ENCODE measurements at regions not wholly inside any gene's neighbourhood (a gene's known extent, or its start where the extent isn't known, plus 50 kb on each side); places are given as distances from the start of the nearest gene placed in this dataset.

DNA sequence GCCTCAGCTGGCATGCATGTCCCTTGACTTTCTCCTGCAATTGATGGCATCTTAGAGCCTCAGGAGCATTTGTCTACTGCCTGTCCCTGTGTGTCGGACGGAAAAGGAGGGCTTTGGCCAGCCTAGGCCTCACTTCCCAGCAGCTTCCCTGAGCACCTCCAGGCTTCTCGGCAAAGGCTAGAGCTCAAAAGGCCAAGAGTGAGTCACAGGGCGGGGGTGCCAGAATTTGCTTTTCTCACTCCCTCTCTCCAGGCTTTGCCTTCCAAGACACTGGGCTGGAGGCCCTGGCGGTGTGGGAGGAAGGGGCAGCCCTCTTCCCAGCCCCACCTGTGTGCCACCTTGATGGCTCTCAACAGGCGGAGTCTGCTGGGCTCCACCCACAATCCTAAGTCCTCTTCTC lies 107.3 kb upstream of the MAF start:
- Histone ChIP-seq H3K79me2 (ENCODE audit: insufficient read depth, low read length) (no peaks in the 10 kb centered on the region), H3K36me3 (ENCODE audit: low read length) (no peaks in the 10 kb centered on the region), H3F3A (ENCODE audit: insufficient read depth) (no peaks in the 10 kb centered on the region), H3K4me3 (ENCODE audit: insufficient read depth, low read length, poor library complexity, severe bottlenecking) (no peak overlapping the region), H2AFZ (ENCODE audit: low read depth, low read length, severe bottlenecking) (no peak overlapping the region), H3K9me3 (ENCODE audit: insufficient read depth, low read length) (no peaks in the 10 kb centered on the region), H3K9ac (ENCODE audit: low read length) (no peak overlapping the region), H3K27ac (ENCODE audit: low read depth, low read length) (no peak overlapping the region), H3K4me2 (ENCODE audit: low read depth, low read length, poor library complexity, severe bottlenecking) (no peak overlapping the region), H3K9me2 (replicated peaks; ENCODE audit: insufficient read depth, low read length) (no peaks in the 10 kb centered on the region), H4K20me1 (ENCODE audit: low read depth, low read length) (no peaks in the 10 kb centered on the region), H3K27me3 (ENCODE audit: low read length) (no peaks in the 10 kb centered on the region)
- no peak for TF ChIP-seq EZH2phosphoT487 (conservative IDR thresholded peaks at IDR 0.05; ENCODE audit: low read length)
- TF ChIP-seq, protein P1, sequence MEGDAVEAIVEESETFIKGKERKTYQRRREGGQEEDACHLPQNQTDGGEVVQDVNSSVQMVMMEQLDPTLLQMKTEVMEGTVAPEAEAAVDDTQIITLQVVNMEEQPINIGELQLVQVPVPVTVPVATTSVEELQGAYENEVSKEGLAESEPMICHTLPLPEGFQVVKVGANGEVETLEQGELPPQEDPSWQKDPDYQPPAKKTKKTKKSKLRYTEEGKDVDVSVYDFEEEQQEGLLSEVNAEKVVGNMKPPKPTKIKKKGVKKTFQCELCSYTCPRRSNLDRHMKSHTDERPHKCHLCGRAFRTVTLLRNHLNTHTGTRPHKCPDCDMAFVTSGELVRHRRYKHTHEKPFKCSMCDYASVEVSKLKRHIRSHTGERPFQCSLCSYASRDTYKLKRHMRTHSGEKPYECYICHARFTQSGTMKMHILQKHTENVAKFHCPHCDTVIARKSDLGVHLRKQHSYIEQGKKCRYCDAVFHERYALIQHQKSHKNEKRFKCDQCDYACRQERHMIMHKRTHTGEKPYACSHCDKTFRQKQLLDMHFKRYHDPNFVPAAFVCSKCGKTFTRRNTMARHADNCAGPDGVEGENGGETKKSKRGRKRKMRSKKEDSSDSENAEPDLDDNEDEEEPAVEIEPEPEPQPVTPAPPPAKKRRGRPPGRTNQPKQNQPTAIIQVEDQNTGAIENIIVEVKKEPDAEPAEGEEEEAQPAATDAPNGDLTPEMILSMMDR (IDR thresholded peaks at IDR 0.05; ENCODE audit: insufficient read depth, low read length, poor library complexity, severe bottlenecking), result no peak

DNA sequence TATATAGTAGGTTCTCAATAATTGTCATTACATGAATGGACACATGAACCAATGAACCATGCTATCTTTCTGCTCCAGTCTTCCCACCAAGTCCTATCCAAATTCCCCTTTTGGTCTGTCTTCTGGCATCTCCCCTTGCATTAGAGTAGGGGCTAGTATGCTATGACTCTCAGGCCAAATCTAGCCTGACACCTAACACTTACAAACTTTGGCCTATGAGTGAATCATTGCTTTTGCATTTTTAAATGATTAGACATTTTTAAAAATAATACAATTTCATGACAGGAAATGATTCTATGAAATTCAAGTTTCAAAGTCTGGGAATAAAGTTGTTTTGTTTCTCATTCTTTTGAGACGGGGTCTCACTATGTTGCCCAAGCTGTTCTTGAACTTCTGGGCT lies 102.5 kb upstream of the MAF start:
- Histone ChIP-seq H2AFZ (ENCODE audit: low read depth, low read length, severe bottlenecking) (no peak overlapping the region), H3K9me2 (replicated peaks; ENCODE audit: insufficient read depth, low read length) (no peaks in the 10 kb centered on the region), H3F3A (ENCODE audit: insufficient read depth) (no peaks in the 10 kb centered on the region), H3K27ac (ENCODE audit: low read depth, low read length) (no peak overlapping the region), H3K9ac (ENCODE audit: low read length) (no peak overlapping the region), H3K36me3 (ENCODE audit: low read length) (no peaks in the 10 kb centered on the region), H3K4me2 (ENCODE audit: low read depth, low read length, poor library complexity, severe bottlenecking) (no peak overlapping the region), H3K9me3 (ENCODE audit: insufficient read depth, low read length) (no peaks in the 10 kb centered on the region), H3K79me2 (ENCODE audit: insufficient read depth, low read length) (no peaks in the 10 kb centered on the region), H3K4me3 (ENCODE audit: insufficient read depth, low read length, poor library complexity, severe bottlenecking) (no peak overlapping the region), H3K27me3 (ENCODE audit: low read length) (no peaks in the 10 kb centered on the region), H4K20me1 (ENCODE audit: low read depth, low read length) (no peaks in the 10 kb centered on the region)
- TF ChIP-seq, protein P1 (IDR thresholded peaks at IDR 0.05; ENCODE audit: insufficient read depth, low read length, poor library complexity, severe bottlenecking), result no peak
- TF ChIP-seq EZH2phosphoT487 (conservative IDR thresholded peaks at IDR 0.05; ENCODE audit: low read length), result no peak

DNA sequence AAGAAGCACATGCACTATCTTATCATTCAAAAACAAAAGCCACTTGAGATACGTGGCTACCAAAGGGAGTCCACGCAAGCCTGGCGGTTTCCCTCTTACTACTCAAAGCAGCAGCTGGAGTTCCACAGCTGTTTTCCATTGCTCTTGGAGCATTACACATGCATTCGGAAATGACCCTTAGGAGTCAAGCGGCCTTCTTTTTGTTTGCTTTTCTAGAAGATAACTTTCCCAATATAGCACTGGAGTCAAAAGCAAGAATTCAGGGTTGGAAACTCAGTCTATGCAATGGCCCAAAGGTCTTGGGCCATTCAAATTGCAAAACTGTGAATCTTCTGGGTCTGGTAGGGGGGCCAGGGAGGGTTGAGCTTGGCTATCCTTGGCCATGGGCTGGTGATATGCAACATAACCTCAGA lies 97.8 kb upstream of the MAF start:
- Histone ChIP-seq H2AFZ (ENCODE audit: low read depth, low read length, severe bottlenecking) (no peak overlapping the region), H3K9me3 (ENCODE audit: insufficient read depth, low read length) (no peaks in the 10 kb centered on the region), H3F3A (ENCODE audit: insufficient read depth) (no peaks in the 10 kb centered on the region), H3K79me2 (ENCODE audit: insufficient read depth, low read length) (no peaks in the 10 kb centered on the region), H4K20me1 (ENCODE audit: low read depth, low read length) (no peaks in the 10 kb centered on the region), H3K4me2 (ENCODE audit: low read depth, low read length, poor library complexity, severe bottlenecking) (no peak overlapping the region), H3K9me2 (replicated peaks; ENCODE audit: insufficient read depth, low read length) (no peaks in the 10 kb centered on the region), H3K27ac (ENCODE audit: low read depth, low read length) (no peak overlapping the region), H3K36me3 (ENCODE audit: low read length) (no peaks in the 10 kb centered on the region), H3K27me3 (ENCODE audit: low read length) (no peaks in the 10 kb centered on the region), H3K4me3 (ENCODE audit: insufficient read depth, low read length, poor library complexity, severe bottlenecking) (no peak overlapping the region), H3K9ac (ENCODE audit: low read length) (no peak overlapping the region)
- TF ChIP-seq, protein P1 (IDR thresholded peaks at IDR 0.05; ENCODE audit: insufficient read depth, low read length, poor library complexity, severe bottlenecking), result no peak
- no peak for TF ChIP-seq EZH2phosphoT487 (conservative IDR thresholded peaks at IDR 0.05; ENCODE audit: low read length)

Data from SU-DHL-6 (cell line).